GM18519 (cell line): ENCODE measurements at regions not wholly inside any gene's neighbourhood (a gene's known extent, or its start where the extent isn't known, plus 50 kb on each side); places are given as distances from the start of the nearest gene placed in this dataset.

ENCODE experiments used
- ATAC-seq: cut with Tn5 transposase; IDR thresholded peaks from one replicate; pipeline ENCODE4 v1.9.1; 2021; ENCODE audit warnings: mild to moderate bottlenecking, moderate library complexity; ENCODE audit not compliant: unreplicated experiment, low FRiP score

GRCh38 chr13:44169018-44169911, 204.4 kb upstream of the SERP2 start:
- no peak for ATAC-seq

GRCh38 chr13:44170731-44171130, 202.9 kb upstream of the SERP2 start:
- no peak for ATAC-seq

DNA sequence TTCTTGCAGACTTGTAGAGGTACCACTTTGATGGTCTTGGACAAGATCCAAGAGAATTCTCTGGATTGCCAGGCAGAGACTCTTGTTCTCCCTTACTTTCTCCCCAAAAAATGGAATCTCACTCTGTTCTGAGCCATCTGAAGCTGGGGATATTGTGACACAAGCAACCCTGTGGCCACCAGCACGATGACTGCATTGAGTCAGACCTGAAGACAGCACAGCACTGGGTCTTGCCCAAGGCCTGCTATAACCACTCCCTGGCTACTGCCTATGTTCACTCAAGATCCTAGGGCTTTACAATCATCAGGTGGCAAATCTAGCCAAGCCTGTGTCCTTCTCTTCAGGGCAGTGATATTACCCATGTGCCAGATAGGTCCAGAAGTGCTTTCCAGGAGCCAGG, 202.5 kb upstream of the SERP2 start:
- ATAC-seq: no peak

GRCh38 chr13:44171861-44172260, 201.8 kb upstream of the SERP2 start:
- ATAC-seq: no peak

DNA sequence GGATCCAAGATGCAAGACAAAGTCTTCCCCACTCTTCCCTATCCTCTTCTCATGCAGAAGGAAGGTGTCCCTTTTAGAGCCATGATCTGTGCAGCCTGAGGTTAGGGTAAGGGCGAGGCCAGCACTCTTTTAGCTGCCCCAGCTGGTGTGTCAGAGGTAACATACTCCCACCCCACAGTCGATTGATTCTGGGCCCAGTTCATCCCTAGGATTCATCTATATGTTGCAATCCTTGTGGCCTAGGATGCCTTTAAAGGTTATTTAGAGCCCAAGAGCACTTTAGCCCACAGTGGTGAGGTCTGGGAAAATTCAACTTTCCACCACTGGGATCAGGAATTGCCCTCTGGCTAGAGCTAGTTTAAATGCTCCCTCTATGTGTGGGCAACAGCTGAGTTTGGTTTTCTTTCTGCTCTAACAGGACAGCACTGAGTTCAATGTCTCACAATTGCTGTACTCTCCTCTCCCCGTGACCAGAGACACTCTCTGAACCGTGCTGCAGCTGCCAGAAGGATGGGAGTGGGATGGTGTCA, 201.3 kb upstream of the SERP2 start:
- ATAC-seq: no peak

DNA sequence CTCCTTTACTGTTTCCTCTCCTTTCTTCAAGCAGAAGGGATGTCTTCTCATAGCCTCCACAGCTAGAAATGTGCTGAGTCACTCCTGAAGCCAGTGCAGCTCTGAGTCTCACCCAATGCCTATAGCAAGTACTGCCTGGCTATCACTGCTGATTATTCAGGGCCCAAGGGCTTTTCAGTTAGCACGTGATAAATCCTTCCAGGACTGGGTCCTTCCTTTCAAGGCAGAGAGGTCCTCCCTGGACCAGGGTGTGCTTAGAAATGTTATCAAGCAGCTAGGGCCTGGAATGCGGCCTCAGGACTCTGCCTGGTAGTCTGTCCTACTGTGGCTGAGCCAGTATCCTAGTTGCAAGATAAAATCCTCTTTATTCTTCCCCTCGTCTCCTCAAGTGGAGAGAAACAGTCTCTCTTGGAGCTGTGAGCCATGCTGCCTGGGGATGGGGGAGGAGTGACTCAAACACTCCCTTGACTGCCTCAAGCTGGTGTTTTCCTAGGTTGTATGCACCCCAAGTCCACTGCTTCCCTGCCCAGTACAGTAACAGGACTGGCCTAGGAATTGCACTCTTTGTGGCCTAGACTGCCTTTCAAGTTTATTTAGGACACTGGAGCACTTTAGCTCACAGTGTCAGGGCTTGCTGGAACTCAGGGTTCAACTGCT, 198.7 kb upstream of the SERP2 start:
- ATAC-seq: no peak

DNA sequence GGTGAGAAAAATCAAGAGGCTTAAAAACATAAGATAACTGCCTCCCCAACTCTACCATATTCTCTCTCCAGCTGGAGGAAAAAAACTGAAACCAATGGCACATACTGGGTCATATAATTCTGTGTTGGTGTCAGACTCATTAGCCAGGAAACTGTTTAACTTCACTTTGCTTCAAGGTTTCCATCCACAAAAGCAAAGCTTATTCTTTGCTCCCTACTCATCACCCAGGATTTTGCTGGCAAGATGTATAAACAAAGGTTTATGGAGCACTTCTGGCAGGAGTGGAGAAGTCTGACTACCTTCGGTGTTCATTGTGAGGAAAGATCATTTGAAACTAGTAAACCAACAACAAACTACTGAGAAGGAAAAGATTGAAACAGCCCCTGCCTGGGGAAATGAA, 197.5 kb upstream of the SERP2 start:
- no peak for ATAC-seq

DNA sequence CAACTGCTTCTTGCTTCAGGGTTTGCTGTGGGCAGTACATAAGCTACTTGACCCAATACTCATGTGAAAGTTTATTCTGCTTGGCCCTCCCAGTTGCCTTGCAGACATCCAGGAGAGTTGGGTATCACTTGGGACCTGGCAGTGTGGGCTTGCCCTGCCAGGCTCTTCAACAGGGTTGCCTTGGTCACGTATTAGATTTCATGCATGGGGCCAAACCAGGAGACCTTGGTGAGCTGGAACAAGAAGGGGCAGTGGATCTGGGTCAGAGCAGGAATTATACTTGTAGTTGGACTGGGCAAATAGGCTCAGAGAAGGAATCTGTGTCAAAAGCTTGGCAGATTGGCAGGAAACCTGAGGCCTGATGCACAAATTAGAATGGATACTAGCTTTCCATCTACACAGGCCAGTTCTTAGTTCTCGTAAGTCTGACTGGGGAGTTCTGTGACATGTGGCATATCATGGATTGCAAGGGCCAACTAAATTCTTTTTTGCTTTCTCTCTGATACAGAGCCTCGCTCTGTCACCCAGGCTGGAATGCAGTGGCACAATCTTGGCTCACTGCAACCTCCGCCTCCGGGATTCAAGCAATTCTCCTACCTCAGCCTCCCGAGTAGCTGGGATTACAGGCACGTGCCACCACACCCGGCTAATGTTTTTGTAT, 192.6 kb upstream of the SERP2 start:
- no peak for ATAC-seq

DNA sequence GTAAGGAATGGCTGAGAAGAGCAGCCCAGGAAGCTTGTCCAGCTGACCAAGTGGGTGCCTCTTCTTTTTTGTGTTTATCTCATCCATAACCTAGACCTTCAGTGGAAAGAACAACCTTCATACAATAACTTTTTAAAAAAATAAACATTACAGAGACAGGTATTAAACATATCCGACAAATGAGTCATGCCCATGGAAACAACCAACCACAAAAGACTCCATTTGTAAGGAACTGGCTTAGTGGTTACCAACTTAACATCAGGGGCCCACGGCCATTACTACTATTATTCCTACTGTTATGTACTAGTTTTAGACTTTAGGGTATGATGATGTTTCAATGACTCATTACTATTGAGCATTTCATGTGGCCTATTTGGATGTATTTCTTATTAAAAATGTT, 191.7 kb upstream of the SERP2 start:
- no peak for ATAC-seq

GRCh38 chr13:44184740-44185139, 188.9 kb upstream of the SERP2 start:
- no peak for ATAC-seq

GRCh38 chr13:44188257-44188656, 185.4 kb upstream of the SERP2 start:
- ATAC-seq: no peak

GRCh38 chr13:44189085-44189484, 184.5 kb upstream of the SERP2 start:
- ATAC-seq: no peak

GRCh38 chr13:44191103-44191502, 182.5 kb upstream of the SERP2 start:
- no peak for ATAC-seq

- ATAC-seq: no peak
Measured at GRCh38 chr13:44191504-44192171, 182.0 kb upstream of the SERP2 start.

DNA sequence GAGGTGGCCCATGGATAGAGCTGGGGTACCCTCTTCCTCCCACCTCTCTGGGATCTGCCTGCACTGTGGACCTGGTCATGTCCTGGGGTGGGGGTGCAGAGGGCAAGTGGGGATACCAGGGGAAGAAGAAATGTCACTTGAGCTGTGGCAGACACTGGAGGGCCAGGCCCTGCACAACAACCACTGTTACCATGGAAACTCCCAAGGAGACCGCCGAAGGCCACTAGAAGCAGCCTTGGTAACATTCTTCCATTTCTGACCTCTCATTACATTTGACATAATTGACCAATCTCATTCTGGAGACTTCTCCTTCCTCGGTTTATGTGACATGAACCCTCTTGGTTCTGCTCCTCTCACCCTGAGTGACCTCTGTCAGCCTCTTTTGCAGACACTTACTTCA, 179.9 kb upstream of the SERP2 start:
- no peak for ATAC-seq

DNA sequence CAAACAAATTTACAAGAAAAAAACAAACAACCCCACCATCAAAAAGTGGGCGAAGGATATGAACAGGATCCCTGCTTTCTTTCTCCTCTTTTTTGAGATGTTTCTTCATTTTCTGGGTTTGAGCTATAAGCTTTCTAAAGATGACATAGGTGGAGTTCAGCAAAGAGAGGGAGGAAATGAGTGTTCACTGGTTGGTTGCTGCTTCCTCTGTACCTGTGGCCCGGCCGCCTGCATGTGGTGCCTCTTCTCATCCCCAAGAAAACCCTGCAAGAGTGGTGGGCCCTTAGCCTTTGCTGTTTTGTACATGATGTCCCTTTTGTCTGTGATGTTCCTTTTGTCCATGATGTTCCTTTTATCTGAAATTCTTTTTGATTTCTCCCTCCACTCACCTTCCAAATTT, 178.4 kb upstream of the SERP2 start:
- no peak for ATAC-seq

- no peak for ATAC-seq
Measured at GRCh38 chr13:44196196-44196751, 177.3 kb upstream of the SERP2 start.

GRCh38 chr13:44197791-44198770, 175.5 kb upstream of the SERP2 start:
- peak; percentile 85 for ATAC-seq

DNA sequence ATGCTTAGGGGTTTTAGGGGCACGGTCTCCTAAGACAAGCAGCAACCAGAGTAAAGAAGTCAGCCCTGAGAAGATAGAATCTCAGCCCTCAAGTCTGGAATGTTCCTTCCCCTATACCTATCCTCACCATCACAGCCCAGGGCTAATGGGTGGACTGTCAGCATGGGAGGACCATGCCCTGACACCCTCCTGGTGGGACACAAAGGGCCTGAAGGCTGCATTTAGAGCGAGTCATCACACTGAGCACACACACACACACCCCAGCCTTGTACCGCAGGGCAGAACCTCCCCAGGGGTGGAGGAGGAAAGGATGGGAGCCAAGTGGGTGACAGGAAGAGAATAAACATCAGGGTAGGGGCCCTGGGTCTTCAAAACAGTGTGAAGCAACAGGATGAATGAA, 174.8 kb upstream of the SERP2 start:
- no peak for ATAC-seq
